HG03045 (cell line): ENCODE measurements at regions not wholly inside any gene's neighbourhood (a gene's known extent, or its start where the extent isn't known, plus 50 kb on each side); places are given as distances from the start of the nearest gene placed in this dataset.
"Not testable (repeated sequence)": the region's sequence is repeated elsewhere in the genome, so short reads cannot be mapped to it uniquely, and the experiment has no call there.

Experiments
- ATAC-seq: cut with Tn5 transposase; IDR thresholded peaks from one replicate; pipeline ENCODE4 v1.9.1; 2021; ENCODE audit warnings: mild to moderate bottlenecking, moderate library complexity; ENCODE audit not compliant: unreplicated experiment

DNA sequence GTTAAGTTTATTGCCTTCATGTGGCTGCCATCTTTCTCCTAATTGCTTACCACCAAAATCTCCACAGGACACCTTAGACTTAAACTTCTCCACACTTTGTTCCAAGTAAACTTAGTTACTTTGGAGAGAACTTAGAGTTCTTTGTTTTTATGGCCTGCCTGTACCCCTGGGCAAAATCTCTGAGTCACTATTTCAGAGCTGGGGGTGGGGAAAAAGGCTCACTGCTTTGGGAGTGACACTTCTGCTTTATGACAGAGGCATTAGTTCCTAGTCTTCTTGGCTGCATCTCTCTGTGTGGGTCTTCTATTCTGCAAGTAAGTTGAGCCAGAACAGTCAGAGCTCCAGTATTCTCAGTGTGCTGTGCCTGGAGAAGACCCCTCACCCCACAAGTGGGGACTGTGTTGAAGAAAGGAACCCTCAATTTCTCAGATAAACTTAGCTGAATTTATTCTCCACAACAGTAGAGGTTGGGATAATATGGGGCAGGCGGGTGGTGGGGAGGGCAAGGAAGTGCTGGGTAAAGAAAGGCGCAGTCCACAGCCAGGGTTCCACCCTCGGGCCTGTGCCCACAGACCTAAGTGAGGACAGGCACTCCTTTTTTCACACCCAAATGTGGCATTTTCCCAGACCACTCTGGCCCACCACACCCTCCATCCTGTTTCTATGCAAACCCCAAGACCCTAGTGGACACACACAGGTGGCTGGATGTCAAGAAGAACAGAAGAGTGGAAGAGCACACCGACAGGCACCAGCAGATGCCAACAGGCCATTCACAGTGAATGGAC lies 636.6 kb upstream of the MAN1A1 start:
- no peak for ATAC-seq

DNA sequence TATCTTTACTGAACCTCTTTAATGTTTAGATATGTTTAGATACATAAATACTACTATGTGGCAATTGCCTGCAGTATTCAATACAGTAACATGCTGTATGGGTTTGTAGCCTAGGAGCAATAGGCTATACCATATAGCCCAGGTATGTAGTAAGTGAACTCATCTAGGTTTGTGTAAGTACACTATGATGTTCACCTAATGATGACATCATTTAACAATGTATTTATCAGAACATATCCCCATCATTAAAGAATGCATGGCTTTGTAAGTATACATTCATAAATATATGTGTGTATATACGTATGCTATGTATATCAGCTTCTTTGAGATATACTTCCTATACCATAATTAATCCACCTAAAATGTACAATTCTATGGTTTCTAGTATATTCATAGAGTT lies 631.2 kb upstream of the MAN1A1 start:
- no peak for ATAC-seq

- ATAC-seq = no peak
These were observed 630.3 kb upstream of the MAN1A1 start for GRCh38 chr6:119979862-119980261.

GRCh38 chr6:119978274-119978889 lies 628.8 kb upstream of the MAN1A1 start:
- no peak for ATAC-seq

- no peak for ATAC-seq
These were observed 625.0 kb upstream of the MAN1A1 start for GRCh38 chr6:119974430-119975159.

GRCh38 chr6:119966484-119966883 lies 616.9 kb upstream of the MAN1A1 start:
- ATAC-seq = no peak

DNA sequence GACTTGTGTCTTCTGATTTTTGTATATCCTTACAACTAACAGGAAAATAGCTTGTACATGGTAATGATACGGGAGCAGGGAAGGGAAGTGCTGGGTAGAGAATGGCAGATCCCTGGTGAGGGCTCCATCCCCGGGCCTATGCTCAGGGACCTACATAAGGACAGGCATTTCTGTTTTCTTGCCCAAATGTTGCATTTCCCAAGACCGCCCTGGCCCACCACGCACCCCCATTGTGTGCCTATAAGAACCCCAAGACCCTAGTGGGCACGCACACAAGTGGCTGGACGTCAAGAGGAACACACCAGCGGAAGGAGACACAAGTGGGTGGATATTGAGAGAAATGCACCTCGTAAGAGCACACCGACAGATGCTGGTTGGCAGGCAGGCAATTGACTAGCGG lies 616.3 kb upstream of the MAN1A1 start:
- no peak for ATAC-seq

- no peak for ATAC-seq
These were observed 615.4 kb upstream of the MAN1A1 start for GRCh38 chr6:119965008-119965407.

GRCh38 chr6:119962505-119962904 lies 612.9 kb upstream of the MAN1A1 start:
- no peak for ATAC-seq

DNA sequence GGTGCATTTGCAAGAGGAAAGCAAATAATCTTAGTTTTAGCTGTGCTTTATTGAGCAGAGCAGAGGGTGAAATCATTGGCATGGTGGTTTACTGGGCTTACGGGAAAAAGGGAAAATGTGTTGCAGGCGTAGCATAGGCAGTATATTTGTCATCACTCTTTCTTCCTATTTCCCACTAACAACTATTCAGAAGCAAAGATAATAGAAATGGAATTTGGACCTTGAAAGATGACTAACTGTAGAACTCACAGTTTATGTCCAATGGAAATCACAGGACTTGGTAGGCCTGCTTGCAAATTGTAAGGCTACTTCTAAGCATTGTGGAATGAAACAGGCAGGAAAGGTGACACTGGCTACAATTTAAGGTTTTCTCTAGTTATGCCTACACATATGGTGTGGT lies 611.9 kb upstream of the MAN1A1 start:
- no peak for ATAC-seq

DNA sequence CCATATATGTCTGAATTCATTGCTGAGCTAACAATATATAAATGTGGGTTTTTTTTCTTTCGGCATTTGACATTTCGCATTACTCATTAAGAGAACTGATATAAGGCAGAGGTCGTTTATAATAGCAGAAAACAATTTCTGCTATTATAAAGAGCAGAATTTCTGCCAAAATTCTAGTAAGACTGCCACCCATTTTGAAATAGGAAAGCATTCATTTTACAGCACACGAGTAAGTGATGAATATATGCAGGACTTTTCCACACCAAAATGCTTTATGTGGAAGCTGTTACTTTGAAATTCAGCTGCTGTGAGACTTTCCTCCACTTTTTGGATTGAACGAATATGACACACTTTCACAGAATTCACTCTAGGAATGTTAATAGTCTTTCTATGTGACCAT lies 610.9 kb upstream of the MAN1A1 start:
- ATAC-seq = no peak

DNA sequence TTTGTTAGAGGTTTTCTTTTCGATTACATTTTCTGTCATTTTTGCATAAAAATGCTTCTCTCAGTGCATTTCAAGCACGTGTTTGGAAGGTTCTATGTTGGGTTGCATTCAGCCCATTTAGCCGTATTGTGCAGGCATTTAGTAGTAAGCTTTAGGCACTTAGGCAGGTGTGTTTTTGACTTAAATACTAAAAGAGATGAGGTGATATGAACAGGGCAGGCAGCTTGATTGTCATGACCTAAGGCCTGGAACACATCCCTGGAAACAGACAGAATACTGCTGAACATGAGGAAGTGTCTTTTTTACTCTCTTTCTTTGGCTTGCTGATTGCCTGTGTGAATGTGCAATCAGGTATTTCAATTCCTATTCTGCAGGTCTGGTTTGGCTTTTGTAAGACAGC lies 610.5 kb upstream of the MAN1A1 start:
- ATAC-seq = no peak

GRCh38 chr6:119957195-119957594 lies 607.6 kb upstream of the MAN1A1 start:
- no peak for ATAC-seq

GRCh38 chr6:119952696-119953095 lies 603.1 kb upstream of the MAN1A1 start:
- ATAC-seq = no peak

DNA sequence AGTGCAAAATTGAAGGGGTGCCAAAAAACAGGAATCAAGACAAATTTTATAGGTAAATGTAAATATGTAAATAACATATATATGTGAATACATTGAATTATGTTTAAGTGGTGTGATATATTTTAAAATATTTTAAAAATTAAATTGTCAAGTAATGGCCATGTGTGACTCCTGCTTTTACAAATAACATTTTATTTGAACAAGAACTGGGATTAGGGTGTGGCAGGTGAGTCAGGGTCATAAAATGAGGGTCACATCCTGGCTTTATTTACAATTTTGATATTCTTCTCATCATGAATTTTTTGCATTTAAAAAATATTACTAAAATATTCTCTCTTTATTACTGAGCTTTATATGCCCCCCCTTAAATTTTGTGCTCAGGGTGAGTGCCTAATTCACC lies 601.1 kb upstream of the MAN1A1 start:
- ATAC-seq = no peak

DNA sequence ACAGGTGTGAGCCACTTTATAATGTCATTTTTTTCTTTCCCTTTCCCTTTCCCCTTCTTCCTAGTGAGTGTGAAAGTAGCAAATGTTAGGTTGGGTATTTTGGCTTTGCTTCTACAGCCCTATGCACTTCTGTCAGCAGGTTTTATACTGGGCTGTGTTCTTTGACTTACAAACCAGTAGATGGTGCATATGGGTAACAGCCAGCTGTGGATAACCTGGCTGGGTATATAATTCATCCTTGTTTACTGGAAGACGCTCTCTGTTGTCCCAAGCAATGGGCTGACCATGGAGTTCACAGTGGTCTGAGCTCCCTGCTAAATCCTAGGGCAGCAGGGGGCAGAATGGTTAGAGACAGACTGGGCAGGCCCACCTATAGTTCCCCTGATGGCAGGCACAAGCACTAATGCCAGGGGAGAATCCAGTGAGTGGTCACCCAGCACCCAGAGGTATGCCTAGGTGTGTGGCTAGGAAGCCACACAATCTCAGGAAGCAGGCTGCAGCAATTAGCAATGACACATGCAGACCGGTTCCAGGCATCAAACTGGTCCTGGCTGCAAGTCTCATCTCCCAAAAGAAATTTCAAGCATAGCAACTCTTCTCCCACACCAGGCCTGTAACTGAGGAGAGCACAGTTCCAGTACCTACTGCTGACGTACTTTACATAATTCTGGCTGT lies 592.7 kb upstream of the MAN1A1 start:
- ATAC-seq = no peak

GRCh38 chr6:119938752-119939151 lies 589.2 kb upstream of the MAN1A1 start:
- ATAC-seq = no peak

GRCh38 chr6:119934816-119935215 lies 585.3 kb upstream of the MAN1A1 start:
- ATAC-seq = no peak

- no peak for ATAC-seq
These were observed 579.6 kb upstream of the MAN1A1 start for GRCh38 chr6:119929121-119929520.

DNA sequence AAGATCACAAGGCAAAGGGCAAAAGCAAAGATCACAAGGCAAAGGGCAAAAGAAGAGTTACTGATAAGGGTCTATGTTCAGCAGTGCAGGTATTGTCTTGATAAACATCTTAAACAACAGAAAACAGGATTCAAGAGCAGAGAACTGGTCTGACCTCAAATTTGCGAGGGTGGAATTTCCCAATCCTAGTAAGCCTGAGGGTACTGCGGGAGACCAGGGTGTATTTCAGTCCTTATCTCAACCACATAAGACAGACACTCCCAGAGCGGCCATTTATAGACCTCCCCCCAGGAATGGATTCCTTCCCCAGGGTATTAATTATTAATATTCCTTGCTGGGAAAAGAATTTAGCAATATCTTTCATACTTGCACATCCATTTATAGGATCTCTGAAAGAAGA lies 575.3 kb upstream of the MAN1A1 start:
- ATAC-seq = not testable (repeated sequence)

GRCh38 chr6:119922814-119923213 lies 573.3 kb upstream of the MAN1A1 start:
- ATAC-seq = no peak
